Lower leg skin (tissue), 3 donors: ENCODE measurements at regions not wholly inside any gene's neighbourhood (a gene's known extent, or its start where the extent isn't known, plus 50 kb on each side); places are given as distances from the start of the nearest gene placed in this dataset.

Source experiments
- POLR2A ChIP-seq, 2 donors: fragments of 450-650 bp; IDR thresholded peaks; one replicate each; pipeline ENCODE4 v1.6.1; 2016 to 2017; ENCODE audit warnings: antibody characterized with exemption in 2 of 2, mild to moderate bottlenecking in 1 of 2, moderate library complexity in 1 of 2
- TF ChIP-seq, protein P1 (sequence below), 3 donors: fragments of 450-650 bp; IDR thresholded peaks; one replicate each; pipeline ENCODE4 v1.5.1; 2016; ENCODE audit warnings: antibody characterized with exemption in 3 of 3, mild to moderate bottlenecking in 3 of 3, moderate library complexity in 2 of 3

DNA sequence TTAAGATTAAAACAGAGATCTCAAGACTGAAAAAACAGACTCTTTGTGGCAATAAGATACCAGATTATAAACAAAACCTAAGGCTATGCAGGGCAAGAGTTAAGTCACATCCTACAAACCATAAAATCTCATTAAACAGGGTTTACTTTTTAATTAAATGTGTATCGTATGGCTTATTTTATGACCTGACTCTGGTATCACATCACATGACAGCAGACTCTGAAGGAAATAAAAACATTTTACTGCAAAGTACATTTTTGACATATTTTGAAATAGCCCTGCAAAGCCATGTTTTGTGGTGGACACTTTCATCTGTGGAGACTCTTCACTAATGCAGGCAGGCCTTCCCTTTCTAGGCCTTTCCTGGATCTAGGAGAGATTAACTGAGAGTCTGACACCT, 327.6 kb upstream of the CLEC14A start:
- TF ChIP-seq, protein P1, sequence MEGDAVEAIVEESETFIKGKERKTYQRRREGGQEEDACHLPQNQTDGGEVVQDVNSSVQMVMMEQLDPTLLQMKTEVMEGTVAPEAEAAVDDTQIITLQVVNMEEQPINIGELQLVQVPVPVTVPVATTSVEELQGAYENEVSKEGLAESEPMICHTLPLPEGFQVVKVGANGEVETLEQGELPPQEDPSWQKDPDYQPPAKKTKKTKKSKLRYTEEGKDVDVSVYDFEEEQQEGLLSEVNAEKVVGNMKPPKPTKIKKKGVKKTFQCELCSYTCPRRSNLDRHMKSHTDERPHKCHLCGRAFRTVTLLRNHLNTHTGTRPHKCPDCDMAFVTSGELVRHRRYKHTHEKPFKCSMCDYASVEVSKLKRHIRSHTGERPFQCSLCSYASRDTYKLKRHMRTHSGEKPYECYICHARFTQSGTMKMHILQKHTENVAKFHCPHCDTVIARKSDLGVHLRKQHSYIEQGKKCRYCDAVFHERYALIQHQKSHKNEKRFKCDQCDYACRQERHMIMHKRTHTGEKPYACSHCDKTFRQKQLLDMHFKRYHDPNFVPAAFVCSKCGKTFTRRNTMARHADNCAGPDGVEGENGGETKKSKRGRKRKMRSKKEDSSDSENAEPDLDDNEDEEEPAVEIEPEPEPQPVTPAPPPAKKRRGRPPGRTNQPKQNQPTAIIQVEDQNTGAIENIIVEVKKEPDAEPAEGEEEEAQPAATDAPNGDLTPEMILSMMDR (IDR thresholded peaks at IDR 0.05) = no peak
- TF ChIP-seq POLR2A (IDR thresholded peaks at IDR 0.05) = no peak
